H1 (cell line): ENCODE measurements at regions not wholly inside any gene's neighbourhood (a gene's known extent, or its start where the extent isn't known, plus 50 kb on each side); places are given as distances from the start of the nearest gene placed in this dataset.

Experiments
- BCL11A ChIP-seq, 2 experiments: IDR thresholded peaks; one replicate each; pipeline ENCODE4 v1.6.1; 2011; ENCODE audit warnings: low read depth in 2 of 2, low read length in 2 of 2, mild to moderate bottlenecking in 2 of 2
- GABPA ChIP-seq: IDR thresholded peaks from 2 replicates; pipeline ENCODE4 v1.6.1; 2011; ENCODE audit warnings: mild to moderate bottlenecking, low read length, moderate library complexity, borderline replicate concordance; ENCODE audit not compliant: insufficient read depth
- KDM1A ChIP-seq: fragments of 200-600, 300-600 bp; sonication (generic); IDR thresholded peaks from 2 replicates; pipeline ENCODE4 v1.7.1; 2016; ENCODE audit warnings: mild to moderate bottlenecking, low read length, borderline replicate concordance
- SIX5 ChIP-seq: IDR thresholded peaks from 2 replicates; pipeline ENCODE4 v1.6.1; 2011; ENCODE audit warnings: mild to moderate bottlenecking, low read depth, low read length
- TF ChIP-seq, protein P1 (sequence below): IDR thresholded peaks from 2 replicates; pipeline ENCODE4 v1.6.1; 2012; ENCODE audit warnings: inconsistent platforms

DNA sequence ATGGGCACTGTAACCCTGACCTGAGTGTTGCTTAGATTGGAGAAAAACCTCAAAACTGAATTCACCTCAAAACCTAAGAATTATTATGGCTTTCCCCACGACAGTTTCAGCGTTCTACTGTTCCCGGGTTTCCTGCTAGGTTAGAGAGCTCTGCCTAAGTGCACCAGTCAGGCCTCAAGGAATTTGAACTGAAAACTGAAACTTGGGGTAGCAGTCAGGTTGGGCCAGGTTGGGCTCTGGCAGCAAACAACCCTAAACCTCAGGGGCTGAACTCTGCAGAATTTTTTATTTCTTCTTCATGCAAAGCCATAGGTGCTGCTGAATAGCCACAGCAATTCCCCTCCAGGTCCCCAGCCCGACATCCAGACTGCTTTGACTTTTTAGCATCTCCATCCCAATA, 437.0 kb upstream of the PROX1 start (continued):
- TF ChIP-seq BCL11A (IDR thresholded peaks at IDR 0.05; ENCODE audit: low read depth in 2 of 2, low read length in 2 of 2): no peak
- no peak for TF ChIP-seq SIX5
- TF ChIP-seq, protein P1, sequence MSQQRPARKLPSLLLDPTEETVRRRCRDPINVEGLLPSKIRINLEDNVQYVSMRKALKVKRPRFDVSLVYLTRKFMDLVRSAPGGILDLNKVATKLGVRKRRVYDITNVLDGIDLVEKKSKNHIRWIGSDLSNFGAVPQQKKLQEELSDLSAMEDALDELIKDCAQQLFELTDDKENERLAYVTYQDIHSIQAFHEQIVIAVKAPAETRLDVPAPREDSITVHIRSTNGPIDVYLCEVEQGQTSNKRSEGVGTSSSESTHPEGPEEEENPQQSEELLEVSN: no peak
- no peak for TF ChIP-seq GABPA
- no peak for TF ChIP-seq KDM1A
